ENCODE measurements at regions not wholly inside any gene's neighbourhood (a gene's known extent, or its start where the extent isn't known, plus 50 kb on each side); places are given as distances from the start of the nearest gene placed in this dataset.

GRCh38 chr16:82340531-82340930 is 170.5 kb upstream of the MPHOSPH6 start:
- TF ChIP-seq TEAD4 (CRISPR knock-in tag; IDR thresholded peaks at IDR 0.05): no peak
- TF ChIP-seq JAZF1 (CRISPR knock-in tag; IDR thresholded peaks at IDR 0.05): no peak
